T-helper 2 cell (primary cell): ENCODE measurements at regions not wholly inside any gene's neighbourhood (a gene's known extent, or its start where the extent isn't known, plus 50 kb on each side); places are given as distances from the start of the nearest gene placed in this dataset.

Experiments used
- DNase-seq, 5 experiments: peaks; one replicate each; pipeline versions ENCODE4 v3.0.0 to v3.0.0-alpha.2; 2012 to 2022

DNA sequence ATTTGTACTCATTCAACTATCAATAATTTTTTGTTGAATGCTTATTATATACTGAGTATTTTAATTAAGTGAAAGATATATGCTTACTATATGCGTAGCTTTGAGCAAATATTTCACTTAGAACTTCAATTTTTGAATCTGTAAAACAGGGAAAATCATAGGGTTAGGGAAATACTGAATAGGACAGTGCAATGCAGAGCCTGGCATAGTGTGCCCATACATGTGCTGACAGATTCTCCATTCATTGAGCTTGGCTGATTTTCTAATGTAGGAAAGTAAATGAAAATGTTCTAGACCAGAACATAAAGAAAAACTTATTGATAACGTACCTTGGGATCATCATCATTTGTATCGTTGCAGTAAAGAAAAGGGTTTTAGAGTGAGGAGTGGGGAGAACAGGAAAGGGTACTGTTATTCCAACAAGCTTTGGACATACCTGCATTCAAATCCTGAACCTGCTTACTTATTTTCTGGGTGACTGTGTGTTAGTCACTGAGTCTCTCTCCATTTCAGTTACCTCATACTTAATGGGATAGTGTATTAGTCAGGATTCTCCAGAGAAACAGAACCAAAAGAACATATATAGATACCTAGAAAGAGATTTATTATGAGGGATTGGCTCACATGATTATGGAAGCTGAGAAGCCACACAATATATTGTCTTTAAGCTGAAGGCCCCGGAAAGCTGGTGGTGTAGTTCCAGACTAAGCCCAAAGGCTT lies 436.4 kb downstream of the ADAMTS20 start:
- DNase-seq = no peak

DNA sequence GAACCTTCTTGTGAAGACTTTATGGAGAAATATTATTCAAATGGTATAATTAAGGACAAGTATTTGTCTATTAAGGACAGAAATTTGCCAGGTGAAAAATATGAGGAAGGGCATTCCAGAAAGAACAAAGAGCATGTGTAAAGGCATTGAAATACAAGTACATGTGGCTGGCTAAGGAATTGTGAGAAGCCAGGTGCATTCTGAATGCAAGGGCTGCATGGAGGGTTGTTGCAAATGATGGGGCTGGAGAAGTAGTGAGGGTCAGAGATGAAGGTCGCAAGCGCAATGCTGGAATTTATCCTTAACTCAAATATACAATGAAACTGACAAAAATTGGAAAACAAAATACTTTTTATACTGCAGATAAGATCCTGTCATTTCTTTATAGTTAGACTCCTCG lies 437.7 kb downstream of the ADAMTS20 start:
- DNase-seq = no peak

DNA sequence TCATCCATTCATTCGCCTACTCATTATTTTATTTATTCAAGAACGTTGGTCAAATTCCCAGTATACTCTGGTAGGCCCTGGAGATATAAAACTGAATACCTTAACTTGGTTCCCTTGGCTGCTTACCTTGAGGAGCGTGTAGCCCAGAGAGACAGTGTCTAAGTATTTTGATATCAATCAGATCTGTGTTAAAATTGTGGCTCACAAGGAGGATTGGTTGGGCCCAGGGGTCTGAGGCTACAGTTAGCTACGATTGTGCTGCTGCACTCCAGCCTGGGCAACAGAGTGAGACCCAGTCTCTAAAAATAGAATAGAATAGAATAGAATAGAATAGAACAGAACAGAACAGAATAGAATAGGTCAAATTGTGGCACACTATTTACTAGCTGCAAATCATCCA lies 438.4 kb downstream of the ADAMTS20 start:
- no peak for DNase-seq

DNA sequence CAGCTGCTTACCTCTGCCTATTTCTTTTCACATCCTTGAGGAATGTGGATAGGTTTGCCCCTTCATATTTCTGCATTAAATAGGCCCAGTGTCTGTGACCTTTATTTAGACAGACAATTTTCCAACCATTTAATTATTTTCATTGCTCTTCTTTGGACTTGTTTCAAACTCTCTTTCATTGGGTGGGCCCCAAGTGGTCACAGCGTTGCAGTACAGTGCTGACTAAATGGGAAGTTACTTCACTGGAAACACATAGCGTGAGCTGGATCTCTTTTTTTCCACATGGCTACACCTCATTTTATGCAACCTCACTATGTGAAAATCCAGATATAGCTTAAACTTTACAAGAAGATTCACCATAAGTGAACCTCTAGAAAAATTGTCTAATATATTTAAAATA lies 438.9 kb downstream of the ADAMTS20 start:
- no peak for DNase-seq

DNA sequence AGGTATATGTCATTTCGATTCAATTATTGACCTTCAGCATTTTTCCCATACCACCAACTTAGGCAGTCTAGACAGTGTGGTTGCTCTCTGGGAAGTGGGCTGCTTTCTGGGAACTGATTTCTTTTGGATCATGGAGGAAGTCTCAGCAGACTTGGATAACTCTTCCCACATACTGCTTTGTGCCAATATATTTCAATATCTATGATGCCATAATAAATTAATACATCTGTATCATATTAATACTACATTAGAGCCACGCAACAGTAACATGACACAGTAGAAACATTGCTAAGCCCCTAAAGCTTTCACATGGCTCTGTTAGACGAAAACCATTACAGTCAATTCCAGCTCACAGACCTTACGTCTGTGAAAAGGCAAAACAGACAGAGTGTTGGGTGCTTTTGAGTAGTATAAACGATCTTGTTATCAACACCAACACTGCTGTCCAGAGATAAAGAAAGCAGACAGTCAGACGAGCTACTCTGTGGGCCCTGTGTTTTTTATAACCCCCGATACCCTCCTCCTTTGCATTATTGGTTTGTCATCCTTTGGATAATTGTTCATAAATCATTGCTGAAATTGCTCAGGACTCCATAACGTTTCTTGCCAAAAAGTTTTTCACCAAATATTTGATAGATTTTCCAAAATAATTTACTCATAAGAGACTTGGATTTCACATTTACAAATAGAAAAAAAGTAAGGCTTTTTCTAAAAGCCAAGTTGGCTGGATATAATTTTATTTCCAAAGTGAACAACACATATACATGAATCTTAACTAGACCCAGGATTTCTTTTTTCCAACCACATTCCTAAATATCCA lies 439.7 kb downstream of the ADAMTS20 start:
- DNase-seq = no peak

DNA sequence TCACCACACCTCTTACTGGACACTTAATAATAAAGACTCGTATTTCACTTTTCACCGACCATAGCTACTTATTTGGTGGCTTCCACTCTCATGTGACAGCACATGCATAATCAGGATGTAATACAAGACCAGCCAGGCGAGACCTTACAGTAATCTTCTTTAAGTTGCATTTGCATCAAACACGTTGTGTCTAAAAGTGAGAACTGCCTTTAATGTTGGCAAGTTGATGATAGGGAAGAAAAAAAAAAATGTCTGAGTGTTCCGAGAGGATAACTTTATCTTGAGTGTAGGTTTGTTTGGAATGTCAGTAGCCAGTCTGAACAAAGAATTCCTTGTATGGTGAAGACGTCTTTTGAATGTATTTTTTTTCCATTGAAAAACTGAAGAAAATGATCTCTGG lies 440.4 kb downstream of the ADAMTS20 start:
- DNase-seq = no peak

DNA sequence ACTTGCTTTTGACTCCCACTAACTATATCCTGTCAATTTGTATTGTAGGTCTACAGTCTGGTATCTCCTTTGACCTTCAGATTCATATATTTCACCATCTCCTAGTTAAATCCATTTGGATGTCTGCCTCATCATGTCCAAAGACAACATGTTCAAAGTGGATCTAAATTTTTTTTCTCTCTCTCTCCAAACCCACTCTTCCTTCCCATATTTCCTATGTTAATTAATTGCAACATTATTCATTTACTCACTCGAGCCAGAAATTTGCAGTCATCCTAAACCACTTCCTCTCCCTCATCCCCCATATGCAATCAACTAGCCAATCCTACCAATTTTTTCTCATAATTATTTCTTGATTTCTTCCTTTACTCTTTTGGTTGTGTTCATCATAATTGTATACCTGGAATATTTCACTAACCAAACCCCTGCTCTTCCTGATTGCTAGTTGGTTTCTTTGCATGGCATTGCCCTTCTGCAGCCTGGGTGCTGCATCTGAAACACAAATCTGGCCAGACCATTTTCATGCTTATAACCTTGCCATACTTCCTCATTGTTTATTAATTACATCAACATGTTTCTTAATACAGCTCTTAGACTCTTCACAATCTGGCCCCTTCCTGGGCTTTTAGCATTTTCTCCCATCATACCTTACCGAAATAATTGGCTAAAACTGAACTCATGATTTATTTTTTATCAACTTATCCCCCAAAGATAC lies 442.2 kb downstream of the ADAMTS20 start:
- DNase-seq = no peak

DNA sequence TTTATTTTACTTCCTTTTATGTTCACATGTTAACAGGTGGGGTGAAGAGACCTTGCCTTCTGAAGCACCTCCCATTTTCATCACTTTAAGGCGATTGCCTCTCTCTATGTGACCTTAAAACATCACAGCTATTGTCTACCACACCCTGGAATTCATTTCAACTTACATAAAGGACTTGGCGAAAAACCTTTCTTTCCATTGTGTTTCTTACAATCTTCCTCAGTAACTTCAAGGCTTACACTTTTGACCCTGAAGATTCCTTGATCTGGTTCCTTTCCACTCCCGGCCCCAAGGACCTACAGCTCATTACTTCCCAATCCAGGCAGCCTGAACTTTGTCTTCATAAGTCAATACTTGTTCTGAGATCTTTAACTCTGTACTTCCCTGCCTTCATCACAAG lies 443.3 kb downstream of the ADAMTS20 start:
- DNase-seq = no peak

DNA sequence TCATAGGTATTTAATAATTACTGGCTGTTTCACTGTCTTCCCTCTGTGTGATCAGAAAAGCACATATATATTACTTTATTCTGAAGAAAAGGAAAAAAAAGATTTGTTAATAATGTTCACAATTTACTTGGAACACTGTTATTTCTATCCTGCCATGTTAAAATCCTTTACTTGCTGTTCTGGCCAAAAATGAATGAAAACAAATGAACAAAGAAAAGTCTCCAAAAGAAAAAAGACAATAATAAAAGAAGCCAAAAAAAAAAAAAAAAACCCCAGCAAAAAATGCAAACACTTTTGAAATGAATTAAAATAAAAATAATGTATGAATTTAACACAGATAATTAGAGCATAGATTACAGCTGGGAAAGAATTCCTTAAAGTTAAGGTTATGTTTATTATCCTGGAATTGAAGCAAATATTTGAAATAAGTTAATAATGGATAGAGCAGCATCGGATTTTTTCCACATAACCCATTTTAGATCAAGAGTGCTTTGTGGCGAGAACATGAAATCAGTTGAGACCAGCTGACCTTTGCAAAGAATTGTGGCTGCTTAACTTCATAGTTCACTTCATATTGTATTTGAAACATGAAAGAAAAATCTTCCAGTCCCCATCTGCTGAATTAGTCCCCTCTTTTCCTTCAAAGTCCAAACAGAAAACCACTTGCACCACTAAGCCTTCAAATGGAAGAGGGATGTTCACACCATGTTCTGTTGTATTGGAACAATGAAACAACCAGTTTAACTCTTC lies 444.8 kb downstream of the ADAMTS20 start:
- no peak for DNase-seq

DNA sequence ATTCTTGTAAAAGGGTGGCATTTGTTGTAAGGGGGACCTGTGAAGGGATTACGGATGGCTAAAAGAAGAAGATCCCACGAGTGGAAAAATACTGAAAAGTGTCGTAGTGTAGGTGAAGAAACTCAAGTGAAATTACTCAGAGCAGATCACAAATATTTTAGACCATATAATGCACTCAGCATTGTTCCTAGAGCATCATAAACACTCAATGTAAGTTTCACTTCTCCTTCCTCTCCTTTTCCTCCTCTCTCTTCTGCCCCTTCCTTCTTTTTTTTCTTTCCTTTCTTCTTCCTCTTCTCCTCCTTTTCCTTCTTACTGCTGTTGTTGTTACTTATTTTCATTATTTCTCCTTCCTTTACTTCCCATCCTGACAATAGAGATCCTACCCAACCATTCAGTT lies 445.6 kb downstream of the ADAMTS20 start:
- no peak for DNase-seq

DNA sequence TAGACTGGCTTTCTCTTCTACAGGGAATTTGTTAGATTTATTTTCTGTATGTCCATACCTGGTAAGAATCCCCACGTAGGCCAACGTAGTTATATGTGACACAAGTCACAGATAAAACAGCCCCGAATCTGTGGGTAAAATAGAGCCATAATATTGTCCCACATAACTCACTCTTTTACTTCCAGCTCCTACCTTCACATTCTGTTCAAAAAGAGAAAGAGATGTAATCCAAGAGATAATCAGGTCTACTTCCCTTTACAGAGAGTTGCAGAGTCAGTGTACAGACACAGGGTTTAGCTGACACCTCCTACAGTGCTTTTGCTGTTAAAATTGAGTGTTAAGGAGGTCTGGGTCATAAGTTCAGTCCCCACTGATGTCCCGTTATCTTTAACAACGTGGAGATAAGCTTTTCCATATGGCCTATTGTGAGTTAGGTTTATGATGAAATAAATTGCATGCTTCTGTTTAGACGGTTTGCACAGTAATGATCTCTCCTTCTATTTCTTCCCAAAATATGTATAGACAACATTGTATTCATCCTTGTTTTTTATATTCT lies 446.5 kb downstream of the ADAMTS20 start:
- DNase-seq = no peak

DNA sequence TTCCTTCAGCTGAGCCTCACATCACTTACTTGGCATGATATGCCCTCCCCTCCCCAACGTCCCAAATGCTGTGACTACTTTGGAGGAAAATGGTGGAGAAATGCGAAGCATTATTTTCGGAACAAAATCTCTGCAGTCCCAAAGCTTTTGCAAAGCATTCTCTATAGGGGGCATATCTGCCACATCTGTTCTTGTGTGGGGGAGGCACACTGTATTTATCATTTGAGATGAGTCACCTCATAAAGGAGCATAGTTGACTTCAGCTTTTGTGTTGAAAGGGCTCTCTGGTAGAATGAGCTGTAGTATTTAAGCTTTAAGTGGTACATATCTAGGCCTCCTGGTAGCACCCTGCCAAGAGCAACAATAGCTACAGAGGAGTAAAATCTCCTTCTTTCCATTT lies 447.5 kb downstream of the ADAMTS20 start:
- no peak for DNase-seq

DNA sequence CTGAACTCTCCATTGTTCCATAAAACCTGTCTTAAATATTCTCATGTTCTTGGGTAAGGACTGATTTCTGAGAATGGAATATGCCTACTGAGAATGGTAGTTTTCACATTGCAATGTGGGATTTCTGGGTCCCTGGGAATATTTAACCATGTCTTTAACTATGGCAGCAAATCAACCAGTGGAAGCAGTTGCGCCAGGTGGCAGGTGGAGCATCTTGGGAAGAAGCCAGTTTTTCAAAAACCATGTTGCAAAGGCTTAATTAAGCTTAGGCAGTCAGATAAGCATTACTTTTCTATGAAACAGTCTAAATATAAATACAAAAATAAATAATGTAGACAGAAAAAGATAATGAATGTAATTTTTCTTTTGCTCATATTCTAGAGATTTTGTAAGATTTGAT lies 448.1 kb downstream of the ADAMTS20 start:
- no peak for DNase-seq

DNA sequence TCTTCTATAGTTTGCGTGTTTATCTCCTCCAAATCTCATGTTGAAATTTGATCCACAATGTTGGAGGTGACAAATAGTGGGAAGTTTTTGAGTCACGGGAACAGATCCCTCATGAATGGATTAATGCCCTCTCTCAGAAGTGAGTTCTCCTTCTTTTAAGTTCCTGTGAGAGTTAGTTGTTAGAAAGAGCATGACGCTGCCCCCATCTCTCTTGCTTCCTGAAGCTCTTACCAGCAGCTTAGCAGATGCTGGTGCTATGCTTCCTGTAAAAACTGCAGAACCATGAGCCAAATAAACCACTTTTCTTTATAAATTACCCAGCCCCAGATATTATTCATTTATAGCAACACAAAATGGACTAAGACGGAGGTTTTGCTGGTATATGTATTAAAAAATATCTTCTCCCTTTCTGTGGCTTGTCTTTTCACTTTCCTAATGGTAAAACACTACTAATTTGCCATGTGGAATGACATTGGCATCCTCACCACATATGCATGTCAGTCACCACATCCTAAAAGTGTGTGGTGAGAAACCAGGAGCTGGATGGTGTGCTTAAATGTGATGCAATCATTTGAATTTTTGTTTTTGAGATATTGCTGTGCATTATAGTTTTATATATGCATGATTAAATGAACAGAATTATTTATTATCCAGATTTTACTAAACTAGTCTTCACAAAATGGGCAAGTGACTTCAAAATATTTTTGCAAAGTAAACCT lies 449.3 kb downstream of the ADAMTS20 start:
- DNase-seq = no peak

DNA sequence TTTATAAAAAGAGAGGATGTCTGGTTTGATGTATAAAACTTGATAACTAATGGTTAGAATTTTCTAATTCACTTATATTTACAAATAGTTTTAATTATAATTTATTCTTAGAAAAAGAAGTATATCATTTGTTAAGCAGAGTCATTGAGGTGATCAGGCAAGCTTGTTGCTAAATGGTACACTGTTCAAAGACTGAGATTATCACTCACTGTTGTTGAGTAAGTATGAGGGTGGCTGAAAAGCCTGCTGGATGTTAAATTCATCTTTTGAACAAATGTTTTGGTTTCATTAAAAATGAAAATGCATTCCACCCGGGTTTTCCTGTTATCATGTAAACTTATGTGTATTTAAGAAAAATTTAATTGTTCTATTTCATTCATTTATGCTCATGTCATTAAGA lies 451.8 kb downstream of the ADAMTS20 start:
- no peak for DNase-seq

DNA sequence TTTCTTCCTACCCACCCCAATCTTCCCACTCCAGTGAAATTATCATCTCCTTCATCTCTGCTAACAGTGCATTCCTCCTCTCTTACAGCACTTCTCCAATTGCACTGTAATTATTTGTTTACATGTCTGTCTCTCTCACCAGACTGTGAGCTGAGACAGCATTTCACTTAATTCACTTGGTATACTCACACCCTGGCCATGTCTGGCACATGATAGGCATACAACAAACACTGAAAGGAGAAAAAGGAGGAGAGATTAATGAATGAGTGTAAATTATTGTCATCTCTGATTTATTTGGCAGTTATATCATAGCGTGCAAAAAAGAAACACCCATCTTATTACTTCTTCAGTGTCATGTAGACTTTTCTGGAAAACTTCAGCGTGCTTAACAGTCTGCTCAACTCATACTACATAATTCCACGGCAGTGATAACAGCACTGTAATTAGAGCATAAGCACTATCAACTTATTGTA lies 452.3 kb downstream of the ADAMTS20 start:
- no peak for DNase-seq

DNA sequence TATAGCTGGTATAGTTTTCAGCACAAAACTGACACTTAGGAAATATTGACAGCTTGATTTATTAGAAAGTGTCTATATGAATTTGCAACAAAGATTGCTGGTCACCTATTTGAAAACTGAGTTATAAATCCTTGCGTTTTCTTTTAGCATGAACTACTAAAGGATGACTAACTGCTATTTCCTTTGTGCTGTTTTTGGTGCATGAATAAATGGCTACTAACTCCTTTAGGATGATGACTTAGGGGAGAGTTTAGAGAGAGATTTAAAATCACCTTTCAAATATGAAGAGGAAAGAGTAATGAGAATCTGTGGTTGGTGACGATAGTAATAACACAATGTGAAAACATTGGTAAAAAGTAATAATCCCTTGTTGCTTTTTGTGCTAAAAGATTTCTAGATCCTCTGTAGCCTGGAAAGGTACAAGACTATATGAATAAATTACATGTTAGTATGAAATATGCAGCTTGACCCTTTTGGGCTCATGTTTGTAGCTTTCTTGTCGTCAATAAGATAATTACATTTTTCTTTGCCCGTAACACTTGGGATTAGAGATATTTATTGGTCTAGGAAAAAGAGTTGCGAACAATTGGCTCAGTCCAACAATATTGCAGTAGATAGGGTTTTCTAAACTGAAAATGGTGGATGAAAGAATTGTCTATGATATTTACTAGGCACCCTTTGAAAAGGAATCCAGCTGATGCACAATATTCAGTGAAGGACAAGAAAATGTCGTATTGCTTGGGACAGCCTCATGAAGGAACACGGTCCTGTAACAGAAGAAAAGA lies 453.0 kb downstream of the ADAMTS20 start:
- no peak for DNase-seq

DNA sequence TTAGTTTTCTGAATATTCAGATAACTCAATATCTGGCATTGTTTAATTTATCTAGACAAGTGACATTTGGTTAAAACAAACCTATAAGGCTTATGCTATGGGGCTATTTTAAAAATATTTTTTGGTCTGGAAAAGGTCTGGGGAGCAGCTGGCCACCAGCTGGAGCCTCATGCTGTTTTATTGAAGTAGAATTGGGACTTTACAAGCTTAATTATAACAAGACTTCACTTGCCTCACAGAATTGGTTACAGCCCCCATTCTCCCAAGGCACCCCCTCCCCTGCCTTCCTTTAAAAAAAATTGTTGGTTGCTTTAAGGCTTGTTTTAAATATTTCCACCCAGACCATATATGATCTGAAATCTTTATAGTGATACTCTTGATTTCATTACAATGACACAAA lies 453.9 kb downstream of the ADAMTS20 start:
- DNase-seq = no peak

DNA sequence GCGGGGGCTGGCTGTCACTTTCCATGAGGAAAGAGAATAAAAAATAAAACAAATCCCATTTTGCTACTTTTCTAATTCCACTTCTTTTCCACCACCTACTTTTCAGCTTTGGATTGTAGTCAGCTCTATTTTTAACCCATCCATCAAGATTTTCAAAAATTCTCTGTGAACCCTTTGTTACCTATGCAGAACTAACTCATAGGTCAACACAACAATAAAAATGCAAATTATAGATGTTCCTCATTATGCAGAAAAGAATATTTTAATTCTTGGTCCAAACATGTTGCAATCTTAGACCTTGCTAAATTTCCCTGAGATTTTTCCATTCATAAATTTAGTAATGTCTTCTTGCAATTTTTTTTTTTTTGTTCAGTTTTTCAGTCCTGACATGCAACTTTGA lies 454.5 kb downstream of the ADAMTS20 start:
- DNase-seq = no peak

DNA sequence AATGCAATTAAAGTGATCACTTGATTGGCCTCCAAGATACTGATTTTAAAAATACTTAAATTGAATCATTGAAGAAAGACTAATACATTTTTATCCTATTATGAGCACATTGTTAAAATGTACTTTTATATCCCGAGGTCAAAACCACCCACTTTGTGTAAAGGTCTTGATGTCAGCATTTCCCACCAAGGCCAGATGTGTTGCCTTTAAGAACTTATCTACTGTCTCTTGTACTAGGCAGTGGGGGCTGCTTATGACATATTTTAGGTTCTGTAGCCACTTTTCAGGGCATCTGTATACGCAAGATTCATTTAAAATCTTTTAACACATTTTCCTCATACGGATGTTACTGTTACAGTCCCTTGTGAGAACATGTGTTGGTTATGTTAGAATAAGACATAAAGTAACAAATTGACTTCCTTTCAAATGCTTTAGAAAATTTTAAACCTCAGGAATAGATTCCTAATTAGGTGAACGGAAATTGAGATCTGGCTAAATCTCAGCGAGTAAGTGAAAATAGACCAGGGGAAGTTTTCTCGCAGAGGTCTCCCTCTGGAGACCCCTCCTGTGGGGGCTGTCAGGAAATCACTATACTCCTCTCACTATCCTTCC lies 456.2 kb downstream of the ADAMTS20 start:
- DNase-seq = no peak
